Osteoblast (primary cell): ENCODE measurements at regions not wholly inside any gene's neighbourhood (a gene's known extent, or its start where the extent isn't known, plus 50 kb on each side); places are given as distances from the start of the nearest gene placed in this dataset.

Experiments used
- DNase-seq: peaks from one replicate; pipeline ENCODE4 v3.0.0; 2011; ENCODE audit warnings: low spot score, mixed read lengths; ENCODE audit not compliant: insufficient read length; ENCODE audit errors: missing footprints
- H2AFZ ChIP-seq: 2 replicates; pipeline ENCODE4 v1.6.0; 2011; ENCODE audit warnings: mild to moderate bottlenecking, low read length
- H3K27ac ChIP-seq: 2 replicates; pipeline ENCODE4 v1.5.1; 2011; ENCODE audit warnings: mild to moderate bottlenecking, low read depth, low read length, moderate library complexity
- H3K27me3 ChIP-seq: 2 replicates; pipeline ENCODE4 v1.6.0; 2012; ENCODE audit warnings: mild to moderate bottlenecking, control low read depth, inconsistent platforms, low read length, moderate library complexity; ENCODE audit not compliant: insufficient read depth
- H3K36me3 ChIP-seq: 2 replicates; pipeline ENCODE4 v1.5.1; 2011; ENCODE audit warnings: mild to moderate bottlenecking, low read length, control low read depth, moderate library complexity; ENCODE audit not compliant: insufficient read depth
- H3K4me1 ChIP-seq: 2 replicates; pipeline ENCODE4 v1.5.1; 2011; ENCODE audit warnings: mild to moderate bottlenecking, low read length, control low read depth, moderate library complexity; ENCODE audit not compliant: insufficient read depth
- H3K4me2 ChIP-seq: 2 replicates; pipeline ENCODE4 v1.6.0; 2011; ENCODE audit warnings: mild to moderate bottlenecking, low read length; ENCODE audit not compliant: insufficient read depth
- H3K4me3 ChIP-seq: fragments of 200-600 bp; sonication (generic); 3 replicates; pipeline ENCODE4 v1.5.1; 2012; ENCODE audit warnings: mild to moderate bottlenecking, low read length, inconsistent platforms; ENCODE audit not compliant: insufficient read depth
- H3K79me2 ChIP-seq: 2 replicates; pipeline ENCODE4 v1.6.0; 2012; ENCODE audit warnings: mild to moderate bottlenecking, low read length, control low read depth, inconsistent platforms; ENCODE audit not compliant: insufficient read depth
- H3K9me3 ChIP-seq: 2 replicates; pipeline ENCODE4 v1.5.1; 2011; ENCODE audit warnings: low read depth, low read length, control low read depth
- H4K20me1 ChIP-seq: 2 replicates; pipeline ENCODE4 v1.6.0; 2012; ENCODE audit warnings: mild to moderate bottlenecking, low read length, control low read depth; ENCODE audit not compliant: insufficient read depth
- TF ChIP-seq, protein P1 (sequence below): IDR thresholded peaks from 2 replicates; pipeline ENCODE4 v1.5.1; 2011; ENCODE audit warnings: mild to moderate bottlenecking, low read depth, low read length, moderate library complexity; ENCODE audit errors: extremely low read depth

DNA sequence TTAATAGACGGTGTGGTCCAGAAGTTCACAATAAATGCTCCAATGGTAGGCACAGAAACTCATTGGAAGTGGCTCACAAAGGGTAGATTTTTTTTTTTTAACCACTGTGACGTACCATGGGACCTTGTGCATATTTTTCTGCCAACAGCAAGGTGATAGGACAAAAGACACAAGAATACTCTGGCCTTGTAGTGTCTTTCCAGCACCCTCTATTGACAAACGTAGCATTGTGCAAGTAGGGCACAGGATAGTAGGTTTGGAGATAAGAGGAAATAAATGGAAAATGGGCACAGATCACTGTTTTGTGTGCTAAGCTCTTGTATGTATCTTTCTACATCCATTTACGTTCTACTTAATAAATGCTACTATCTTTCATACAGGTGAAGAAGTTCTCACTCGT lies 2054.9 kb downstream of the PCDH7 start:
- peaks cover 8% of the 10 kb centered on the region for H3K9me3 ChIP-seq

DNA sequence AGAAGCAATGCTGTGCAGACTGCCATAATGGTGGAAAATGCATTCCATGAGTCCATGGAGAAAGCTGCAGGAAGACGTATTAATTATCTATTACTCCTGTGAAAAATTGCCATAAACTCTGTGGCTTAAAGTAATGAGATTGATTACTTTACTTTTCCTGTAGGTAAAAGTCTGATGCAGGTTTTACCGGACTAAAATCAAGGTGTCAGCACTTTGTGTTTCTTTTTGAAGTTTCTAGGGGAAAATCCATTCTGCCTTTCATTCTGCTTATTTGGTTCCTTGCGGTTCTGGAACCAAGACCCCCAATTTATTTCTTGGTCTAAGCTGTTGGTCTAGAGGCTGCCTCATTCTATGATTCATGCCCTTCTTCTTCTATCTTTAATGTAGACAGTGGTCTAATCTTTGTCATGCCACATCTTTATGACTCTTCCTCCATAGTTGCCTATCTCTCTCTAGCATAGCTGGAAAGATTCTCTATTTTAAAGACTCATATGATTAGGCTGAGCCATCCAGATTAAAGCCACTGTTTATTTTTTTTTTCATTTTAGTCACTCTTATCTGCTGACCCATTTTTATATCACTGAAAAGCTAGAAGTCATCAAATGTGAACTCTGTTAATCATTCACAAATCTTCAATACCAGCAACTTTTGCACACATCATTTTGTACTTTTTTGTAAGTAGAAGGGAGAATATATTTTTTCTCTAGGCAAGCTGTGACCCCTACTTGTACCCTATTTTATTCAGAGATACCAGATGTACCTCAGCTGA lies 2056.4 kb downstream of the PCDH7 start:
- Histone ChIP-seq H3K79me2 (no peaks in the 10 kb centered on the region), H2AFZ (no peak overlapping the region), H3K27ac (no peak overlapping the region), H3K27me3 (no peaks in the 10 kb centered on the region), H3K4me1 (no peaks in the 10 kb centered on the region), H3K9me3 (peaks cover 8% of the 10 kb centered on the region), H4K20me1 (no peaks in the 10 kb centered on the region), H3K36me3 (no peaks in the 10 kb centered on the region), H3K4me3 (no peak overlapping the region), H3K4me2 (no peak overlapping the region)
- TF ChIP-seq, protein P1, sequence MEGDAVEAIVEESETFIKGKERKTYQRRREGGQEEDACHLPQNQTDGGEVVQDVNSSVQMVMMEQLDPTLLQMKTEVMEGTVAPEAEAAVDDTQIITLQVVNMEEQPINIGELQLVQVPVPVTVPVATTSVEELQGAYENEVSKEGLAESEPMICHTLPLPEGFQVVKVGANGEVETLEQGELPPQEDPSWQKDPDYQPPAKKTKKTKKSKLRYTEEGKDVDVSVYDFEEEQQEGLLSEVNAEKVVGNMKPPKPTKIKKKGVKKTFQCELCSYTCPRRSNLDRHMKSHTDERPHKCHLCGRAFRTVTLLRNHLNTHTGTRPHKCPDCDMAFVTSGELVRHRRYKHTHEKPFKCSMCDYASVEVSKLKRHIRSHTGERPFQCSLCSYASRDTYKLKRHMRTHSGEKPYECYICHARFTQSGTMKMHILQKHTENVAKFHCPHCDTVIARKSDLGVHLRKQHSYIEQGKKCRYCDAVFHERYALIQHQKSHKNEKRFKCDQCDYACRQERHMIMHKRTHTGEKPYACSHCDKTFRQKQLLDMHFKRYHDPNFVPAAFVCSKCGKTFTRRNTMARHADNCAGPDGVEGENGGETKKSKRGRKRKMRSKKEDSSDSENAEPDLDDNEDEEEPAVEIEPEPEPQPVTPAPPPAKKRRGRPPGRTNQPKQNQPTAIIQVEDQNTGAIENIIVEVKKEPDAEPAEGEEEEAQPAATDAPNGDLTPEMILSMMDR: no peak
- no peak for DNase-seq

More for the DNA sequence above, 2054.9 kb downstream of the PCDH7 start:
- Histone ChIP-seq H4K20me1 (no peaks in the 10 kb centered on the region), H3K79me2 (no peaks in the 10 kb centered on the region), H3K27me3 (no peaks in the 10 kb centered on the region), H3K27ac (no peak overlapping the region), H3K4me2 (no peak overlapping the region), H3K4me3 (no peak overlapping the region), H3K4me1 (no peaks in the 10 kb centered on the region), H2AFZ (no peak overlapping the region), H3K36me3 (no peaks in the 10 kb centered on the region)
- TF ChIP-seq, protein P1: no peak
- no peak for DNase-seq

DNA sequence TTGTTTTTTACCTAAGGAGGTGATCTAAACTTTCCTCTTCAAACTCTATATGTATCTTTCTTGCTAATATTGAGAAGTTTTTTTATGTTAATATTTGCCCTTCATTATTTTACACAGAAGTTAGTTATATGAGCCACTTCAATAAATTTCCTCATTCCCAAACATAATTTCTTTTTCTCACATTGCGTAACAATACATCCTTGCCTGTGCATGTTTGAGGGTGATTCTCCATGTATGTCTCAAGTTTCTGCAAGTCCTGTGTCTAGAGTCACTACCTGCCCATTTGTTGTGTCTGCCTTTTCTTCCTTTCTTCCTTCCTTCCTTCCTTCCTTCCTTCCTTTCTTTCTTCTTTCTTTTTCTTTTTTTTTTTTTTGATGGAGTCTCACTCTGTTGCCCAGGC lies 2057.9 kb downstream of the PCDH7 start:
- Histone ChIP-seq H2AFZ (no peak overlapping the region), H3K4me1 (no peaks in the 10 kb centered on the region), H3K27me3 (no peaks in the 10 kb centered on the region), H3K79me2 (no peaks in the 10 kb centered on the region), H3K4me3 (no peak overlapping the region), H3K27ac (no peak overlapping the region), H3K4me2 (no peak overlapping the region), H3K36me3 (no peaks in the 10 kb centered on the region), H3K9me3 (peaks cover 8% of the 10 kb centered on the region), H4K20me1 (no peaks in the 10 kb centered on the region)
- TF ChIP-seq, protein P1: no peak
- DNase-seq: no peak

DNA sequence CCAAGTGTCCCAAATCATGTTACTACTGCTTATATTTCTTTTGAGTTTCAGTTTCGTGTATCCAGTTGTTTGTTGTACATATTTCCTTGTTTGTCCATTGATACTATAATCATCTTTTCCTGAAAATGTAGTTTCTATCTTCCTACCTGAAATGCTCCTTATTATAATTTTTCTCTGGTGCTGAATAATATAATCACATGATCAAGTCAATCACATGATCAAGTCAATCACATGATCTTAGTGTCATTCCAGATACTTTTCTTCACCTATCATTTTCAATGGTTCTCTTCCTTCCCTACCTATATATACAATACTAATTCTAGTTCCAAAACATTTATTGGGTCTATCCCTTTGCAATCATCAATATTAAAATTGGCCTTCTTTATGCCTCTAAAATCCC lies 2058.8 kb downstream of the PCDH7 start:
- DNase-seq: no peak
- no peaks in the 10 kb centered on the region for H3K27me3 ChIP-seq
- H3K27ac ChIP-seq: no peak overlapping the region
- no peaks in the 10 kb centered on the region for H4K20me1 ChIP-seq
- no peak overlapping the region for H2AFZ ChIP-seq
- H3K36me3 ChIP-seq: no peaks in the 10 kb centered on the region
- H3K4me1 ChIP-seq: no peaks in the 10 kb centered on the region
- H3K79me2 ChIP-seq: no peaks in the 10 kb centered on the region
- H3K4me2 ChIP-seq: no peak overlapping the region
- H3K4me3 ChIP-seq: no peak overlapping the region
- peaks cover 8% of the 10 kb centered on the region for H3K9me3 ChIP-seq
- TF ChIP-seq, protein P1: no peak
